NCI-H1092 treated with DMSO at 0.1 percent for 48 hours (cell line): ENCODE measurements at regions not wholly inside any gene's neighbourhood (a gene's known extent, or its start where the extent isn't known, plus 50 kb on each side); places are given as distances from the start of the nearest gene placed in this dataset.
"Not testable (repeated sequence)": the region's sequence is repeated elsewhere in the genome, so short reads cannot be mapped to it uniquely, and the experiment has no call there.

Source experiments
- DNase-seq: peaks from one replicate; lab custom pipeline; 2025; lab: John Stamatoyannopoulos, UW

GRCh38 chr17:70446446-70446845 is 277.1 kb downstream of the KCNJ2 start:
- DNase-seq: no peak

GRCh38 chr17:70447588-70447987 is 278.3 kb downstream of the KCNJ2 start:
- DNase-seq: no peak

- not testable (repeated sequence) for DNase-seq
Observed at GRCh38 chr17:70453075-70453474, 283.7 kb downstream of the KCNJ2 start.

- no peak for DNase-seq
Observed at GRCh38 chr17:70454377-70454776, 285.0 kb downstream of the KCNJ2 start.

- DNase-seq: no peak
Observed at GRCh38 chr17:70454908-70455307, 285.6 kb downstream of the KCNJ2 start.

- DNase-seq: no peak
Observed at GRCh38 chr17:70464995-70465394, 295.7 kb downstream of the KCNJ2 start.

- no peak for DNase-seq
Observed at GRCh38 chr17:70468661-70469060, 299.3 kb downstream of the KCNJ2 start.

GRCh38 chr17:70473049-70473448 is 303.7 kb downstream of the KCNJ2 start:
- DNase-seq: no peak

GRCh38 chr17:70476368-70476767 is 307.0 kb downstream of the KCNJ2 start:
- no peak for DNase-seq

- DNase-seq: no peak
Observed at GRCh38 chr17:70478902-70479301, 309.6 kb downstream of the KCNJ2 start.

GRCh38 chr17:70479779-70480178 is 310.4 kb downstream of the KCNJ2 start:
- DNase-seq: no peak

GRCh38 chr17:70483624-70484023 is 314.3 kb downstream of the KCNJ2 start:
- DNase-seq: no peak

GRCh38 chr17:70484050-70484449 is 314.7 kb downstream of the KCNJ2 start:
- no peak for DNase-seq

GRCh38 chr17:70484496-70484895 is 315.2 kb downstream of the KCNJ2 start:
- no peak for DNase-seq

GRCh38 chr17:70492368-70492767 is 323.0 kb downstream of the KCNJ2 start:
- DNase-seq: no peak

- DNase-seq: no peak
Observed at GRCh38 chr17:70493277-70493874, 324.0 kb downstream of the KCNJ2 start.

- DNase-seq: no peak
Observed at GRCh38 chr17:70498631-70499030, 329.3 kb downstream of the KCNJ2 start.

GRCh38 chr17:70499067-70499786 is 329.9 kb downstream of the KCNJ2 start:
- no peak for DNase-seq

- no peak for DNase-seq
Observed at GRCh38 chr17:70503449-70503848, 334.1 kb downstream of the KCNJ2 start.

GRCh38 chr17:70510288-70510687 is 341.0 kb downstream of the KCNJ2 start:
- no peak for DNase-seq

GRCh38 chr17:70517816-70518215 is 348.5 kb downstream of the KCNJ2 start:
- no peak for DNase-seq

GRCh38 chr17:70519300-70519699 is 350.0 kb downstream of the KCNJ2 start:
- no peak for DNase-seq

GRCh38 chr17:70520447-70520846 is 351.1 kb downstream of the KCNJ2 start:
- peak; percentile 16 for DNase-seq

- no peak for DNase-seq
Observed at GRCh38 chr17:70520956-70521355, 351.6 kb downstream of the KCNJ2 start.
